NCI-H774 (cell line): ENCODE measurements at regions not wholly inside any gene's neighbourhood (a gene's known extent, or its start where the extent isn't known, plus 50 kb on each side); places are given as distances from the start of the nearest gene placed in this dataset.

Source experiments
- DNase-seq: peaks from one replicate; lab custom pipeline; 2025; lab: John Stamatoyannopoulos, UW

DNA sequence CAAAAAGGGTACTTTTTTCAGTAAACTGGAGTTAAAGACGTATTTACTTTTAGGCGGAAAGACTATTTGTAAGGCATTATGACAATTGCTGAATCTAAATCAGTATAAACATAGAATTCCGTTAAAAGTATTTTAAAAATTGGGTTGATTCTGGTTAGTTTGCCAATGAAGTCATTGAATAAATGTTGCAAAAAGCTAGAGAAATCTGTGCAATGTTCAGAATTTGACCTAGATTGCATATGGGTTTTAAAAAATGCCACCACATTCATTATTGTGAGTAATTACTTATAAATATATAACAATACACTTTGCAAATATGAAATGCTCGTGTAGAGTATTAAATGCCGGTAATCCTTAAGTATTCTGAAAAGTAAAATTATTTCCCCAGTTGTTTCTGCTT, 116.5 kb upstream of the EEF1E1 start:
- DNase-seq: no peak

DNA sequence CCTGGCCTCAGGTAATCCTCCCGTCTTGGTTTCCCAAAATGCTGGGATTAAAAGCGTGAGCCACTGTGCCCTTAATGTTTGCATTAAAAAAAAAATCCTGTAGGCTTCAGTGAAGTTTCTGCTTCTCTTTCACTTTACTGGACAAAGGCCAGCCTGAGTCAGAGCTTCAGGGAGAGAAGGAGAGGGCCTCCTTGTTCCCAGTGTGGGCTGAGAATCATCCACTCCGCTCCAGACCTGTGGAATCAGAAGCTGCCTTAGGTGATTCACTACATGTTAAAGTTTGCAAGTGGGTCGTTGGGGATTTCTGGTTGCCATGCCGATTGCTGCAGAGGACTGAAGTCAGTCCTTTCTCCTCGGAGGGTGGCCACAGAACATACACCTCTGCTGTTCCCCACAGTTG, 113.3 kb upstream of the EEF1E1 start:
- DNase-seq: no peak

DNA sequence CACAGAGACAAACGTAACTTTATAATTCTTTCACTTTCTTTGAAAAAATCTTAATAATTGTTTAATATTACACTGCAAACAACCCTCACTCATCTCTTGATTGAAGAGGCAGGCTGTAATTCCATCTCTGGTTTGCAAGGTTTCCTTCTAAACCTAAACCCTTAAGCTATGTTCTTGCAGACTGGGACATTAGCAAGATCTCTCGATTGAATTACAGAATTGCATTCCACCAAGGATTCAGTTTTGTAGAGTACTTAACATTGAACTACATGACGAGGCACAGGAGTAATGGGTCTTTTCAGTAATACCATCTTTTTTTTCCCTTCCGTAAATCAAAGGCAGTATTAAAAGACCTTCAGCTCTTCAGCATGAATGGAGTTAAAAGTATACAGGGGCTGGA, 111.6 kb upstream of the EEF1E1 start:
- no peak for DNase-seq

DNA sequence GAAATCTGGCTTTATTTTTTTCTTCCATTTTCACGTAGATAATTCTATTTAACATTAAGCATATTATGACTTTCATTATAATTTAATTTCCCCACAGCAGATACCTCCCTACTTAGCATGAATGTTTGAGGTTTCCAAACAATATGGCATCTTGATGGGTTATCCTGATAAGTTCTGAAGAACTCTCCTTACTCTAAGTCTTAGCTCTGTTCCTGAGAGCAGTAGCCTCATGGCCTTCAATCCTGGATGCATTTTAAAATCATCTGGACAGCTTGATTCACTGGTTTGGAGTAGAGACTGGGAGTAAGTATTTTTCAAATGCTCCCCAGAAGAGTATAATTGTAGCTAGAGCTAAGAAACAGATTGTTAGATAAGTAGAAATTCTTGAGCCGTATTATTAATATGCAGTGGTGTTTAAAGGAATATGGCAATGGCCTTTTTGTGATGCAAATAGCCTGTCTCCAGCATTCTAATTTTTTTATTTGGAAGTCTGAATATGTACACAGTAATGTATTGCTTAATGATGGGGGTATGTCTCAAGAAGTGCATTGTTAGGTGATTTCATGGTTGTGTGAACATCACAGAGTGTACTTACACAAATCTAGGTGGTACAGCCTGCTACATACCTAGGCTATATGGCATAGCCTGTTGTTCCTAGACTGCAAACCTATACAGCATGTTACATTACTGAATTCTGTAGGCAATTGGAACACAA, 110.5 kb upstream of the EEF1E1 start:
- no peak for DNase-seq

DNA sequence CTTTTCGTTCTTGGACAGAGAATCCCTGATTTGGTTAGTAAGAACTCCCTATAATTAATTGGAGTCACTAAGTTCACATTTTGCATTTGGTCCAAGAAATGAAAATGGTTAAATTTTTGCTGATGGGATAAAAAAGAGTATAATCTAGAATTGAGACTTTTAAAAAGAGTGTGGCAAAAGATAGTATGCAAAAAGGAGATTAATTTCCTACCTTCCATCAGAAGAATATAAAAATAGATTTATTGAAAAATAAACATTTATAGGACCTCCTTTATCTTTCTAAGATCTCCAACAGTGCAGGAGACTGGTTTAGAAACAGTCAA, 105.5 kb upstream of the EEF1E1 start:
- DNase-seq: no peak

DNA sequence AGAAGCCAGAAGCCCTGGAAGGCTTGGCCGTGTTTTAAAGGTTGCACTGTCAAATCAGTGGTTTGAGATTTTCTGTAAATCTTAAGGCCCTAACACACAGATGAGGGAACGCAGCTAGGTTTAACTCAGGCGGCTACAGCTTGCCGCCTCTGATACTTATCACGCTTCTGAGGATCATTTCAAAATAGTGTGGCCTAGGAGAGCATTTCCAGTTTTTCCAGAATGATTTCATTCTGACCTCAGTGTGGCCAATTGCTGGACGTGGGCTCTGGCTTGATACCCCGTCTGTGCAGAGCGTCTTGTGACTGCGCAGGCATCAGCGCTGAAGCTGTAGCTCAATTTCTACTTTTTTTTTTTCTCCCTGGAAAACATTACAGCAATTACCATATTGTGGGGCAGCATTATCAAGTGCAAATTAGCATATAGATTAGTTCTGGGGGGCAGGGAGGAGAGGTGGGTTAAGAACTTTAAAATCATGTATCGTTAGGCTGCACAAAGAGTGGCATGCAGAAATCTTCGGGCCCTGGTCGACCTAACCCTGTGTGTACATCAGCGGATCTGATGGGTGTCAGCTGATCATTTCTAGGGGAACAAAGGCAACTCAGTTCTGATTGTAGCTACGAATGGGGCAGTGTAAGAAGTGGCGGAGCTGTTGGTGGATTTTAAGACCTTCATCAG, 105.0 kb upstream of the EEF1E1 start:
- no peak for DNase-seq

DNA sequence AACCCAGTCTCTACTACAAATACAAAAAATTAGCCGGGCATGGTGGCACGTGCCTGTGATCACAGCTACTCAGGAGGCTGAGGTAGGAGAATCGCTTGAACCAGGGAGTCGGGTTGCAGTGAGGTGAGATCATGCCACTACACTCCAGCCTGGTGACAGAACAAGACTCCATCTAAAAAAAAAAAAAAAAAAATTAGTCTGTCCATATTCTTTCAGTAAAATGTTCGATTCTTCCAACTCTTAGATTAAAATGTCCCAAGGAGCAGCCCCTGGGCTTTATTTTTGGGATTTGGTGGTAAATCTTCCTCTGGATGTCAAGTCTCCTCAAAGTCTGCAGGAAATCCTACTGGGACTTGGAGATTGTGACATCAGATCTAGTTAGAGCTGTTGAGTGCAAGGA, 101.0 kb upstream of the EEF1E1 start:
- DNase-seq: no peak

DNA sequence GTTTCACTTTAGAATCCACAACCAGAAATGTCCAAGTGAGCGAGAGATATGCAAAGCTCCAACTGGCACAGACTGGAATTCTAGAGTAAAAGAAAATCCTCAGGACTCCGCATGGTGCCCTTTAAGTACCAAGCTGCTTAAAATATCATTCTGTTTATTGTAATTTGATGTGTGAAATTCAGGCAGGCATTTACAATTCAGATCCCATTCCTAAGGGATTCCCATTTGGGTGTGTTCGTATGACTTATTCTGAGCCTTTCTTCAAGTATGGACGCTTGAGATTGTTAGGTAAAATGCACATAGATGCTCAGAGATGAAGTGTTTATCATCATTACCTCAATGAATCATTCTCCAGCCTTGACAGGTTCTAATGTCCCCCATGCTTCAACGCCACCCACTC, 99.3 kb upstream of the EEF1E1 start:
- DNase-seq: no peak

DNA sequence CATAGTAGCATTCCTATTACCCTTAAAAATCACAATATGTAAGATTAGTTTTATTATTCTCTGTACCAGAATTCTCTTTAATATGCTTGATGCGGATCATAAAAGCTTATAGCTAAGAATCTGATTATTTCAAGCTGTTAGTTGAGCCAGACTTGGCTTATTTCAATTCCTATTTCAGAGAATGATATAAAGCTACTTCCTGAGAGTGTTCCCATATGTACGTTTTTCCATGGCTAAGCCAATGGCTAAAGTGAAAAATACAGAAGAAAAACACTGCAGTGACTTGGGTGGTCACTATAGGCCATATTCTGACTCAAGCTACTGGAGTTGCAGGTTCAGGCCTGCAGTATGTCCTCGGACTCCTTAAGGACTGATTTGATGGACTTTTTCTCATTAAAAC, 97.9 kb upstream of the EEF1E1 start:
- DNase-seq: no peak

DNA sequence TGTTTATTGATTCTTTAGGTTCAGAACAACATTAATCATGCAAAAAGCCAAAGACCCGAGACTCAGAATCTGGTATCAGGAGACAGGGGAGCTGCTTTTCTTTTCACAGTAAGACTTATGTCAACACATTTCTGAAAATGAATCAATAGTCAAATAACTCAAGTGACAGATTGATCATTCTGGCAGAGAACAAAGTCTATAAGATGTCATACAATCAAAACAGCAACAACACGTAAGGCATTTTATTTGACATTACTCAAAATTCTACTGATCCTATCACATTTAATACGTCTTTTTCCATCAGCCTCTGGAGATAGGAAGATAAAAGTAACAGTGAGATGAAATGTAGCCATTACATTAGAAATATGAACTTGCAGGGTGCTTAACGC, 93.4 kb upstream of the EEF1E1 start:
- DNase-seq: no peak

DNA sequence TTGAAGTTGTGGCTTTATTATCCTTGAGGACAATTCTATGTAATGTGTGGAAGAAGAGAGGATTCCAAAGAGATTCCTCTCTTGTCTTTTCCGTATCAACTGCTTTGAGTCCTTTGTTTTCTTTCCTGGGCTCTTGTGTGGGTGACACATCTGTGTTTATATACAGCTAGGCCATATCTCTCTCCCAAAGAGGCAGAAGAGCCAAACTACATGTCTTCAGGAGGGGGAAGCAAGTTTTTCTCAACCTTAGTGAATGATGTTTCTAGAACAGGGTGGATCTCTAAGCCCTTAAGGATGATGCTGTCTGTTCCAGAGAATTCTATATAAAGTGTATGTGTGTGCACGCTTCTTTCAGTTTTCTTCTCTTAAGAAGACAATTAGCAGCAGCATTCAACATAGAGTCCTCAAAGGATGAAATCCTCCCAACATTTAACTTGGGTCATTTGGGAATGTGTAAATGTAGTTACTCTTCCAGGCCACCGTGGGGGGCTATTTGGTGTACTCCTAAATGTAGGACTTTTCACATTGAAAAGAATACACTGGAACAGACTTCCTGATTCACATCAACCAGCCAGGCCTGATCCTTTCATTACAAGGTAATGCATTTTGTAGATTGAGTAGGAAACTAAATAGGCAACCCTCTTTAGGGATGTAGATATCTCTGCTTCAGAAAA, 92.8 kb upstream of the EEF1E1 start:
- DNase-seq: no peak

DNA sequence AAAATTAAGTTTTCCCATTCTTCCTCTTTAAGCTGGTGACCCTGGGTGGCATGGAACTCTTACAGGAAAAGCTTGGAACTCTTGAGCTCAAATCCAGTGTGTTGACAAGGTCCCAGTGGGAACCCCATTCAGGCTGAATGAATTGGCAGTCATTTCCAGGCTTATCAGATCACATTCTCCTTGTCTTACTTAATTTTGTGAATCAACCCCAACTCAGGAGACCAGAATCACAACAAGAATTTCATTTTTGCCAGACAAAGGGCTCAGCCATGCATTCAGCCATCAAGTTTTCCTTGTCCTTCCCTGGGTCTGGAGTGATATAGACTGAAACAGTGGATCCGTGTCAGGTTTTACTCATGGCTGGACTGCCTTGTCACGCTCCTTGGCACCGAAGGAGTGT, 92.1 kb upstream of the EEF1E1 start:
- DNase-seq: no peak

DNA sequence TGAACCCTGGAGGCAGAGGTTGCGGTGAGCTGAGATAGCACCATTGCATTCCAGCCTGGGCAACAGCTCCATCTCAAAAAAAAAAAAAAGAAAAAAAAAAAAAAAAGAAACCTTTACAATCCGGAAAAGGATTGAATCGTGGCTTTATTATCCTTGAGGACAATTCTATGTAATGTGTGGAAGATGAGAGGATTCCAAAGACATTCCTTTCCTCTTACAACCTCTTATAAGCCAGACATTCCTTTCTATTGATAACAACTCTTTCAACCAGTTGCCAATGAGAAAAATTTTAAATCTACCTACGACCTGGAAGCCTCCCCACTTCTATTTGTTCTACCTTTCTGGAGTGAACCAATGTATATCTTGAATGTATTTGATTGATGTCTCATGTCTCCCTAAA, 91.2 kb upstream of the EEF1E1 start:
- DNase-seq: no peak

DNA sequence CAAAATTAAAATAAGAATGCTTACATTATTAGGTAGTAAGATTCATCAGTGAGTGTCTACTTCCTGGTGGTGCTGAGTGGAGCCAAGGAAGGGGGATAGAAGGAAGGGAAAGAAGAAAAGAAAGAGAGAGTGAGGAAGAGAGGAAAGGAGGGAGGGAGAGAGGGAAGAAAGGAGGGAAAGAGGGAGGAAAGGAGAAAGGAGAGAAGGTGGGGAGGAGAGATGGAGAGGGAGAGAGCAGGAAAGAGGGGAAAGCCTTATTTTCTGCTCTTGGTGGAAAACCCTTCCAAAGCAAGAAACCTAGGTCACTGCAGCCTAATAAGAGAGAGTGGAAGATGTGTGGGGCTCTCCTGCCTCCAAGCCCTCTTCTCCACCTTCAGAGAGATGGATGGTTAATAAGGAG, 90.2 kb upstream of the EEF1E1 start:
- no peak for DNase-seq

DNA sequence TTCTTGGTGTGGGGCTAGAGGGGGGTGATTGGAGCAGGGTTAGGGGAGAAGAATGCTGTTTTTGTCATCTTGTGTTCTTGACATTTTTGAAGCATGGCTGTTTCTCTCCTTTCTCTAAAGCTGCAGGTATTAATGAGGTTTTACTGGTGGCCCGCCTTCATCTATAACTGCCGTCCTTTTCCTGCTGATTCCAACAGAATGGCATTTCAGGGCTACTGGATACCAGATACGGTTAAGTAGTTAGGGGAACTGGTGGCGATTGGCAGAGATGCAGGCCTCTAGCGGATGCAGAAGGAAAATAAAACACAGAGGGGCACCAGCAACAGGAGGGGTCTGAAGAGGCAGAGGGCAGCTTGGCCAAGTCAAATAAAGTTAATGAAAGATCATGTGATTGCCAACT, 89.7 kb upstream of the EEF1E1 start:
- DNase-seq: no peak

DNA sequence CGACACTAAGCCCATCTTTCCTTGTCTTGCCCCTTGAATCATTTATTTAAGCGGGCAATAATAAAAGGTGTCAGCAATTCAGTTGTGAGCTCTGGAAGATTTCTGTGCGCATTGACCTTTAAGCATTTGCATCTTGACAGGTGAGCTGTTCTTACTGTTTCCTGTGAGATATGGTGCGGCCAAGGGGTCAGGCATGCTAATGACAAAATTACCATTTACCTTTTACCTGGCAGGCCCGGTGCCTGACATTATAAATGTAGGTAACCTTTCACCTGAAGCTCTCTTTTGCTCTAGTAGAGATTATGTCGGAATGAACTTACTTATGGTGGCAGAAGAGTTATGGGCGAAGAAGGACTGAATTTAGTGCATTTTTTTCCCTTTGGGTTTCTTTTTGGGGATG, 89.3 kb upstream of the EEF1E1 start:
- DNase-seq: no peak

DNA sequence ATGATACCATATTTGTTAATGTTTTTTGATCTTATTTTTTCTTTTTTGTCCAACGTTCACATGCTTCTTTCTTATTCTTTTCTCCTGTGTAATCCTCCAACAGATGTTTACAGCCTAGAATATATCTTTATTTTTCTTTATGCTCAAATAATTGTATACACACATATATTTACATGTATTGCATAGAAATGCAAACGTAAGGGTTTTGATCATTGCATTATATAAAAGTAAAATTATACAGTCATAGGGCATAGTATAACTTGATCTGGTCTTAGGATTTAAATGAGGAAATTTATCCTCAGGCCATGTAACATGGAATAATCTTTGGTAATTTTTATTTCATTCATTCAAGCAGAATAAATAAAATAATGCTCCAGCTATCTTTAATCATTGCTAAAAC, 84.9 kb upstream of the EEF1E1 start:
- DNase-seq: no peak

DNA sequence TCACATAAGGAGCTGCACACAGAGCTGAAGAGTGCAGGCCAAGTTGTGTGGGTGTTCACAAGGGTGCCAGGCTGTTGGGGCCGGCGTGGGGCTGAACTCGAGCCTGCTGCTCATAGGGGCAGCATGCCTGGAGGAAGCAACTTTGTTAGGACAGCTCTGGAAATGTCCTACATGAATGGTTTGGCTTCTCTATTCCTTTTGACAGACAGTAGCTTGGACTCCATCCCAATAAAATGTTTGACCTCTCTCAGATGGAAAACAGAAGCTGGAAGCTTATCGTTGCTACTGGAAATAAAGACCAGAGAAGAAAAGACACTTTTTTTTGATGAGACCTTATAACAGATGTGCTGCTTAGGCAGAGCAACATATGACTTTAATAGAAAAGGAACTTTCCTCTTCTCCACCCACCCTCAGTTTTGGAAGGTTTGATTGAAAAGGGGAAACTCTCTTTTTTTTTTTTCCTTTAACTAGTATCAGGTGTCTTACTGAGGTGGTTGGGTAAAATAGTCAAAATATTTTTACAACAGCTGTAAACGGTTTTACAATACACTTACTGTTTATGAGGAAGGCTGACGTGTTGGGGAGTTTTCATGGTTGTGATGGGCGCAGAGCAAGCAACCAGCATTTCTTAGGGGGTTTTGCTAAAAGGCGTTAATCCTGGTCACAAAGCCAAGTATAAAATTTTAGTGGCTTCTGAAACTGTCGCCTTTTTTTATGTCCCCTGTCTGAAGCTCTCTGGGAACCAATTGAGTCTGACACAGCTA, 80.7 kb upstream of the EEF1E1 start:
- DNase-seq: no peak

DNA sequence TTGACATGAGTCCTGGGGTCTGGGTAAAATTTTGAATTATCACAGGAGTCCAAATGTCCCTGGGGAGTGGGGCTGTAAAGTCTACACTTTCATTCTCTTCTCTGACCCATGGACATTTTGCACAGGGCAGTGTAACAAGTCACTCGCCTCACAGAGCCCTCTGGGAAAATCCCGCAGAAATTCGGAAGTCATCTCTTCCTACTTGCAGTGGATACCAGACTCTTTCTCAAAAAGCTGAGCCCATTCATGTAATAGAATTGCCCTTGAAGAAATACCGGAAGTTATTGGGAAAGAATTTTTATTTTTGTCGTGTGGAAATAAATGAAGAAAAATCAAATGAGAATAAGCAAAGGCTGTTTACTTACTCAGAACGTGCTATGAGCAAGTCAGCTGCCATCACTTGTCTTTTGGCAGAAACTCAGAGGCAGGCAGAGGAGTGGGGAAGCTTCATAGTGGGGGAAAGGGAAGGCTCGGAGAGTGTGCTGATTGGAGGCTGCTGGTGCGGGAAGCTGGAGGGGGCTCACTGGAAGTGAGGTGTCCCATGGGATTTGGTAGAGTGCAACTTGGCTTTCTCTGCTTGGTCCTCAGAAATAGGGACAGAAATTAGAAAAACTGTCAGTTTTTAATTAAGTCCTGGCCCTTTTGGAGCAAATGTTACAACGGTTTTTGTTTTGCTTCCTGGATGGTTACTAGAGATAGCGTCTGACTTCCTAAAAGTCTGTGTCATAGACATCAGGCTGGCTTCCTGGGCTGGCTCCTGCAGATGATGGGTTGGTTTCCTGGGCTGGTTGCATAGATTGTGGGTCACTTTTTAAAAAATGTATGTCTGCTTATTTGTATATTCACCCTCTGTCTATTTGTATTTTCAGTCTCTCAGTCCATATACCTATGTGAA, 79.8 kb upstream of the EEF1E1 start:
- DNase-seq: no peak

DNA sequence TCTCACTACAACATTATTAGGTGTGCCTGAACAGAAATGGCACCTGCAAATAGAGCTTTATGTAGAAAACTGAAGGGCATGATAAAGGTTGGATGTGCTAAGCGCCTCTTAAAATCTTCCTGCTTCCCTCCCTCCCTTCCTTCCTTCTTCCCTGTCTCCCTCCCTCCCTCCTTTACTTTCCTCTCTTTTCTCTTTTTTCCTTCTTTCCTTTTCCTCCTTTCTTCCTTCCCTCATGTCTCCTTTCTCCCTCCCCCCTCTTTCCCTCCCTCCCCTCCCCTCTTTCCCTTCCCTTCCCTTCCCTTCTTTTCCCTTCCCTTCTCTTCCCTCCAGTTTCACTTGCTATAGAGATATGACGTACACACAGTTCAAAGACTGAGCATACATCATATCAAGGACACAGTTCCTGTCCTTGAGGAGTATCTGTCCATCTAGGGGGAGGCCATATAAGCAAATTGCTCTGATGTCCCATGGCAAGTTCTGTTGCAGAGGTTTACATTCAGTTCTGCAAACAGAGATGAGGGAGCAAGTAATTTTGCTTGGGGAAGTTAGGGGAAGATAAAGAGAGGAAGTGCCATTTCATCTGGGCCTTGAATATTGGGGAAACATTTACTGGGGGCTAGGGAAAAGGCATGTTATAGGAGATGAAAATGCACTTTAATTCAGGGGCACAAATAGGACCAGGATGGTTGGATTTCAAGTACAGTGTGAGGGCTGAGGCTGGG, 79.0 kb upstream of the EEF1E1 start:
- no peak for DNase-seq
